GM21381 (cell line): ENCODE measurements at regions not wholly inside any gene's neighbourhood (a gene's known extent, or its start where the extent isn't known, plus 50 kb on each side); places are given as distances from the start of the nearest gene placed in this dataset.

ENCODE experiments used
- ATAC-seq: cut with Tn5 transposase; IDR thresholded peaks from one replicate; pipeline ENCODE4 v1.9.1; 2021; ENCODE audit warnings: mild to moderate bottlenecking, moderate library complexity; ENCODE audit not compliant: unreplicated experiment

- no peak for ATAC-seq
These were observed 54.9 kb upstream of the IRF2 start for GRCh38 chr4:184529283-184529682.

GRCh38 chr4:184528713-184529112 lies 54.4 kb upstream of the IRF2 start:
- no peak for ATAC-seq

GRCh38 chr4:184528051-184528450 lies 53.7 kb upstream of the IRF2 start:
- ATAC-seq, result no peak

GRCh38 chr4:184526228-184526627 lies 51.9 kb upstream of the IRF2 start:
- ATAC-seq, result no peak
